NB4 (cell line): ENCODE measurements at regions not wholly inside any gene's neighbourhood (a gene's known extent, or its start where the extent isn't known, plus 50 kb on each side); places are given as distances from the start of the nearest gene placed in this dataset.

ENCODE experiments used
- MYC ChIP-seq: IDR thresholded peaks from 2 replicates; pipeline ENCODE4 v1.6.1; 2011; ENCODE audit warnings: low read depth, low read length
- TF ChIP-seq, protein P1 (sequence below): IDR thresholded peaks from 2 replicates; pipeline ENCODE4 v1.6.1; 2011; ENCODE audit warnings: low read depth, low read length
- TF ChIP-seq, protein P2 (sequence below): IDR thresholded peaks from one replicate; pipeline ENCODE4 v1.5.1; 2012; ENCODE audit warnings: low read depth, low read length

DNA sequence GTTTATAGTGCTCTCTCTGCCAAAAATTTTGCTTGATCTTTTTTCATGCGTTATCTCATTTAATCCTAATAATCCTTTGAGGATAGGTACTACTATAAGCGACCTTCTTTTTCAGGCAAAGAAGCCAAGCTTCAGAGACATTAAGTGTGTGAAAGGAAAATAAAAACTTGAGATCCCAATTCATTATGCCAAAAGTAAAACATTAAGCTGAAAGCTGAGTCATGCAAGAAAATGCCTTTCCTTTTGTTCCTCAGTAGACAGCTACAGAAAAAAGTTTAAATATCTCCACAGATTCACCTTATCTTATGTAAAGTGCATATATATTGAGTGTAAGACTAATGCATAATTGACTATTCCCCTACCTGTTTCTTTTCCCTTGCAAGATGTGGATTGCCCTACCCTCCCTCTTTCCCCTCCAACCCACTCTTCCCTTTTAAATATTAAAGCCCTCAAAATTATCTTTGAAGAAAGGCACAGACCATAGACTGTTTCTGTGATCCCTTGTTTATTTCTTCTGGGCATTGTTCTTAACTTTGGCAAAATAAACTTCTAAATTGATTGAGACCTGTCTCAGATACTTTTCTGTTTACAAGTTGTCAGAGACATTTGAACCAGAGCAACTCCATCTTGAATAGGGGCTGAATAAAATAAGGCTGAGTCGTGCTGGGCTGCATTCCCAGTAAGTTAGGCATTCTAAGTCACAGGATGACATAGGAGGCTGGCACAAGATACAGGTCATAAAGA, 1139.9 kb upstream of the LRRN3 start:
- TF ChIP-seq, protein P1, sequence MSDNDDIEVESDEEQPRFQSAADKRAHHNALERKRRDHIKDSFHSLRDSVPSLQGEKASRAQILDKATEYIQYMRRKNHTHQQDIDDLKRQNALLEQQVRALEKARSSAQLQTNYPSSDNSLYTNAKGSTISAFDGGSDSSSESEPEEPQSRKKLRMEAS, result no peak
- TF ChIP-seq, protein P2, sequence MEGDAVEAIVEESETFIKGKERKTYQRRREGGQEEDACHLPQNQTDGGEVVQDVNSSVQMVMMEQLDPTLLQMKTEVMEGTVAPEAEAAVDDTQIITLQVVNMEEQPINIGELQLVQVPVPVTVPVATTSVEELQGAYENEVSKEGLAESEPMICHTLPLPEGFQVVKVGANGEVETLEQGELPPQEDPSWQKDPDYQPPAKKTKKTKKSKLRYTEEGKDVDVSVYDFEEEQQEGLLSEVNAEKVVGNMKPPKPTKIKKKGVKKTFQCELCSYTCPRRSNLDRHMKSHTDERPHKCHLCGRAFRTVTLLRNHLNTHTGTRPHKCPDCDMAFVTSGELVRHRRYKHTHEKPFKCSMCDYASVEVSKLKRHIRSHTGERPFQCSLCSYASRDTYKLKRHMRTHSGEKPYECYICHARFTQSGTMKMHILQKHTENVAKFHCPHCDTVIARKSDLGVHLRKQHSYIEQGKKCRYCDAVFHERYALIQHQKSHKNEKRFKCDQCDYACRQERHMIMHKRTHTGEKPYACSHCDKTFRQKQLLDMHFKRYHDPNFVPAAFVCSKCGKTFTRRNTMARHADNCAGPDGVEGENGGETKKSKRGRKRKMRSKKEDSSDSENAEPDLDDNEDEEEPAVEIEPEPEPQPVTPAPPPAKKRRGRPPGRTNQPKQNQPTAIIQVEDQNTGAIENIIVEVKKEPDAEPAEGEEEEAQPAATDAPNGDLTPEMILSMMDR, result no peak
- no peak for TF ChIP-seq MYC
